ENCODE measurements at regions not wholly inside any gene's neighbourhood (a gene's known extent, or its start where the extent isn't known, plus 50 kb on each side); places are given as distances from the start of the nearest gene placed in this dataset.

DNA sequence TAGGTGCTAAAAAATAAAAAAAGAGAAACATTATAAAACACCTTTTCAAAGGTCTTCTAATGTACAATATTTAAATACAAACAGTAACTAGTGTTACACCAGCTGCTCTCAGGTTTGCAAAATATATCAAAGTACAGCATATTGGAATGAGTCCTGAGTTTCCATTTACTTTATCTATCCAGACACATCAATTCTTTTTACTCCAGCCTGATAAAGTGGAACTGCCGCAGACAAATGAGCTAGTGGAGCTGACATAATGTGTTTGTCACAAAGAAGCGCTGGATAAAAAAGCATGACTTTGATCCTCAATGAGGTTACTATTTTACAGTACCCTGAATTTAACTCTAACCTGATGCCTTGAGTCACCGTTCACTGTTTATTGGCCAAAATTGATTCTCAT is 1243.1 kb downstream of the GATA3 start:
- no peak for TF ChIP-seq POLR2AphosphoS5 (IDR thresholded peaks at IDR 0.05; ENCODE audit: low read depth)
- TF ChIP-seq, protein P1, sequence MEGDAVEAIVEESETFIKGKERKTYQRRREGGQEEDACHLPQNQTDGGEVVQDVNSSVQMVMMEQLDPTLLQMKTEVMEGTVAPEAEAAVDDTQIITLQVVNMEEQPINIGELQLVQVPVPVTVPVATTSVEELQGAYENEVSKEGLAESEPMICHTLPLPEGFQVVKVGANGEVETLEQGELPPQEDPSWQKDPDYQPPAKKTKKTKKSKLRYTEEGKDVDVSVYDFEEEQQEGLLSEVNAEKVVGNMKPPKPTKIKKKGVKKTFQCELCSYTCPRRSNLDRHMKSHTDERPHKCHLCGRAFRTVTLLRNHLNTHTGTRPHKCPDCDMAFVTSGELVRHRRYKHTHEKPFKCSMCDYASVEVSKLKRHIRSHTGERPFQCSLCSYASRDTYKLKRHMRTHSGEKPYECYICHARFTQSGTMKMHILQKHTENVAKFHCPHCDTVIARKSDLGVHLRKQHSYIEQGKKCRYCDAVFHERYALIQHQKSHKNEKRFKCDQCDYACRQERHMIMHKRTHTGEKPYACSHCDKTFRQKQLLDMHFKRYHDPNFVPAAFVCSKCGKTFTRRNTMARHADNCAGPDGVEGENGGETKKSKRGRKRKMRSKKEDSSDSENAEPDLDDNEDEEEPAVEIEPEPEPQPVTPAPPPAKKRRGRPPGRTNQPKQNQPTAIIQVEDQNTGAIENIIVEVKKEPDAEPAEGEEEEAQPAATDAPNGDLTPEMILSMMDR (IDR thresholded peaks at IDR 0.05; ENCODE audit: insufficient read depth, low read length), result no peak
- TF ChIP-seq, protein P2, sequence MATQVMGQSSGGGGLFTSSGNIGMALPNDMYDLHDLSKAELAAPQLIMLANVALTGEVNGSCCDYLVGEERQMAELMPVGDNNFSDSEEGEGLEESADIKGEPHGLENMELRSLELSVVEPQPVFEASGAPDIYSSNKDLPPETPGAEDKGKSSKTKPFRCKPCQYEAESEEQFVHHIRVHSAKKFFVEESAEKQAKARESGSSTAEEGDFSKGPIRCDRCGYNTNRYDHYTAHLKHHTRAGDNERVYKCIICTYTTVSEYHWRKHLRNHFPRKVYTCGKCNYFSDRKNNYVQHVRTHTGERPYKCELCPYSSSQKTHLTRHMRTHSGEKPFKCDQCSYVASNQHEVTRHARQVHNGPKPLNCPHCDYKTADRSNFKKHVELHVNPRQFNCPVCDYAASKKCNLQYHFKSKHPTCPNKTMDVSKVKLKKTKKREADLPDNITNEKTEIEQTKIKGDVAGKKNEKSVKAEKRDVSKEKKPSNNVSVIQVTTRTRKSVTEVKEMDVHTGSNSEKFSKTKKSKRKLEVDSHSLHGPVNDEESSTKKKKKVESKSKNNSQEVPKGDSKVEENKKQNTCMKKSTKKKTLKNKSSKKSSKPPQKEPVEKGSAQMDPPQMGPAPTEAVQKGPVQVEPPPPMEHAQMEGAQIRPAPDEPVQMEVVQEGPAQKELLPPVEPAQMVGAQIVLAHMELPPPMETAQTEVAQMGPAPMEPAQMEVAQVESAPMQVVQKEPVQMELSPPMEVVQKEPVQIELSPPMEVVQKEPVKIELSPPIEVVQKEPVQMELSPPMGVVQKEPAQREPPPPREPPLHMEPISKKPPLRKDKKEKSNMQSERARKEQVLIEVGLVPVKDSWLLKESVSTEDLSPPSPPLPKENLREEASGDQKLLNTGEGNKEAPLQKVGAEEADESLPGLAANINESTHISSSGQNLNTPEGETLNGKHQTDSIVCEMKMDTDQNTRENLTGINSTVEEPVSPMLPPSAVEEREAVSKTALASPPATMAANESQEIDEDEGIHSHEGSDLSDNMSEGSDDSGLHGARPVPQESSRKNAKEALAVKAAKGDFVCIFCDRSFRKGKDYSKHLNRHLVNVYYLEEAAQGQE (IDR thresholded peaks at IDR 0.05; ENCODE audit: insufficient replicate concordance, low read depth), result no peak
- no peak for TF ChIP-seq GABPA (IDR thresholded peaks at IDR 0.05; ENCODE audit: low read depth)
- no peak for TF ChIP-seq SPI1 (IDR thresholded peaks at IDR 0.05; ENCODE audit: borderline replicate concordance, low read depth)

Measured in HL-60 (cell line).